ENCODE measurements at regions not wholly inside any gene's neighbourhood (a gene's known extent, or its start where the extent isn't known, plus 50 kb on each side); places are given as distances from the start of the nearest gene placed in this dataset.

- TF ChIP-seq, protein P1, sequence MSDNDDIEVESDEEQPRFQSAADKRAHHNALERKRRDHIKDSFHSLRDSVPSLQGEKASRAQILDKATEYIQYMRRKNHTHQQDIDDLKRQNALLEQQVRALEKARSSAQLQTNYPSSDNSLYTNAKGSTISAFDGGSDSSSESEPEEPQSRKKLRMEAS (IDR thresholded peaks at IDR 0.05), result no peak
- TF ChIP-seq EZH2 (conservative IDR thresholded peaks at IDR 0.05; ENCODE audit: low read depth, low read length) (no peak), NCOA1 (CRISPR knock-in tag; IDR thresholded peaks at IDR 0.05) (no peak), IRF2 (CRISPR knock-in tag; IDR thresholded peaks at IDR 0.05) (no peak), BHLHE40 (IDR thresholded peaks at IDR 0.05; ENCODE audit: low read length) (no peak)
Observed at GRCh38 chr9:95722141-95722540, 153.3 kb upstream of the ERCC6L2 start.

All from HepG2 (cell line).